ENCODE measurements at regions not wholly inside any gene's neighbourhood (a gene's known extent, or its start where the extent isn't known, plus 50 kb on each side); places are given as distances from the start of the nearest gene placed in this dataset.

- H3K4me1 Mint-ChIP-seq: peaks cover 5% of the 10 kb centered on the region
- ATAC-seq (no peak), DNase-seq (ENCODE audit: low spot score) (no peak)
- H3K36me3 Mint-ChIP-seq: no peaks in the 10 kb centered on the region
- ChIA-PET POLR2A (no interaction called here), CTCF (no interaction called here)
- TF ChIP-seq ZBTB21 (CRISPR knock-in tag; IDR thresholded peaks at IDR 0.05; ENCODE audit: borderline replicate concordance) (no peak), NR3C1 (CRISPR knock-in tag; conservative IDR thresholded peaks at IDR 0.05; ENCODE audit: low read depth) (no peak), FOXJ3 (CRISPR knock-in tag; IDR thresholded peaks at IDR 0.05; ENCODE audit: borderline replicate concordance) (no peak), TCF7 (CRISPR knock-in tag; IDR thresholded peaks at IDR 0.05; ENCODE audit: low read depth) (no peak), NR2C2 (CRISPR knock-in tag; IDR thresholded peaks at IDR 0.05) (no peak), ZNF263 (CRISPR knock-in tag; IDR thresholded peaks at IDR 0.05; ENCODE audit: low read depth) (no peak), AFF4 (CRISPR knock-in tag; IDR thresholded peaks at IDR 0.05; ENCODE audit: borderline replicate concordance) (no peak), SMAD3 (CRISPR knock-in tag; IDR thresholded peaks at IDR 0.05; ENCODE audit: borderline replicate concordance) (no peak), ZNF219 (CRISPR knock-in tag; IDR thresholded peaks at IDR 0.05; ENCODE audit: borderline replicate concordance) (no peak), ELF4 (CRISPR knock-in tag; IDR thresholded peaks at IDR 0.05; ENCODE audit: low read depth) (no peak)
- TF ChIP-seq, protein P1, sequence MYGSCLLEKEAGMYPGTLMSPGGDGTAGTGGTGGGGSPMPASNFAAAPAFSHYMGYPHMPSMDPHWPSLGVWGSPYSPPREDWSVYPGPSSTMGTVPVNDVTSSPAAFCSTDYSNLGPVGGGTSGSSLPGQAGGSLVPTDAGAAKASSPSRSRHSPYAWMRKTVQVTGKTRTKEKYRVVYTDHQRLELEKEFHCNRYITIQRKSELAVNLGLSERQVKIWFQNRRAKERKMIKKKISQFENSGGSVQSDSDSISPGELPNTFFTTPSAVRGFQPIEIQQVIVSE (CRISPR knock-in tag; IDR thresholded peaks at IDR 0.05; ENCODE audit: borderline replicate concordance): no peak
- TF ChIP-seq, protein P2, sequence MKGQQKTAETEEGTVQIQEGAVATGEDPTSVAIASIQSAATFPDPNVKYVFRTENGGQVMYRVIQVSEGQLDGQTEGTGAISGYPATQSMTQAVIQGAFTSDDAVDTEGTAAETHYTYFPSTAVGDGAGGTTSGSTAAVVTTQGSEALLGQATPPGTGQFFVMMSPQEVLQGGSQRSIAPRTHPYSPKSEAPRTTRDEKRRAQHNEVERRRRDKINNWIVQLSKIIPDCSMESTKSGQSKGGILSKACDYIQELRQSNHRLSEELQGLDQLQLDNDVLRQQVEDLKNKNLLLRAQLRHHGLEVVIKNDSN (CRISPR knock-in tag; IDR thresholded peaks at IDR 0.05): no peak
- TF ChIP-seq, protein P3, sequence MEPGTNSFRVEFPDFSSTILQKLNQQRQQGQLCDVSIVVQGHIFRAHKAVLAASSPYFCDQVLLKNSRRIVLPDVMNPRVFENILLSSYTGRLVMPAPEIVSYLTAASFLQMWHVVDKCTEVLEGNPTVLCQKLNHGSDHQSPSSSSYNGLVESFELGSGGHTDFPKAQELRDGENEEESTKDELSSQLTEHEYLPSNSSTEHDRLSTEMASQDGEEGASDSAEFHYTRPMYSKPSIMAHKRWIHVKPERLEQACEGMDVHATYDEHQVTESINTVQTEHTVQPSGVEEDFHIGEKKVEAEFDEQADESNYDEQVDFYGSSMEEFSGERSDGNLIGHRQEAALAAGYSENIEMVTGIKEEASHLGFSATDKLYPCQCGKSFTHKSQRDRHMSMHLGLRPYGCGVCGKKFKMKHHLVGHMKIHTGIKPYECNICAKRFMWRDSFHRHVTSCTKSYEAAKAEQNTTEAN (CRISPR knock-in tag; IDR thresholded peaks at IDR 0.05): no peak
- no peak overlapping the region for H3K27ac Mint-ChIP-seq
- H3K4me3 Mint-ChIP-seq: no peak overlapping the region
- H3K27me3 Mint-ChIP-seq (ENCODE audit: low read depth): no peaks in the 10 kb centered on the region
- H3K9me3 Mint-ChIP-seq: 0 out of 2 replicates have a peak, but pooled peaks cover 3% of the 10 kb centered on the region
Measured at GRCh38 chr5:12071455-12071854, 167.2 kb upstream of the CTNND2 start.

GRCh38 chr5:12023614-12024241, 119.5 kb upstream of the CTNND2 start:
- Mint-ChIP-seq H3K27ac (no peak overlapping the region), H3K4me3 (no peak overlapping the region), H3K36me3 (peaks cover 23% of the 10 kb centered on the region), H3K4me1 (0 out of 2 replicates have a peak, but pooled peaks cover 4% of the 10 kb centered on the region), H3K9me3 (peaks cover 25% of the 10 kb centered on the region), H3K27me3 (ENCODE audit: low read depth) (no peaks in the 10 kb centered on the region)
- TF ChIP-seq ZNF138 (CRISPR knock-in tag; conservative IDR thresholded peaks at IDR 0.05): no peak
- TF ChIP-seq, protein P4, sequence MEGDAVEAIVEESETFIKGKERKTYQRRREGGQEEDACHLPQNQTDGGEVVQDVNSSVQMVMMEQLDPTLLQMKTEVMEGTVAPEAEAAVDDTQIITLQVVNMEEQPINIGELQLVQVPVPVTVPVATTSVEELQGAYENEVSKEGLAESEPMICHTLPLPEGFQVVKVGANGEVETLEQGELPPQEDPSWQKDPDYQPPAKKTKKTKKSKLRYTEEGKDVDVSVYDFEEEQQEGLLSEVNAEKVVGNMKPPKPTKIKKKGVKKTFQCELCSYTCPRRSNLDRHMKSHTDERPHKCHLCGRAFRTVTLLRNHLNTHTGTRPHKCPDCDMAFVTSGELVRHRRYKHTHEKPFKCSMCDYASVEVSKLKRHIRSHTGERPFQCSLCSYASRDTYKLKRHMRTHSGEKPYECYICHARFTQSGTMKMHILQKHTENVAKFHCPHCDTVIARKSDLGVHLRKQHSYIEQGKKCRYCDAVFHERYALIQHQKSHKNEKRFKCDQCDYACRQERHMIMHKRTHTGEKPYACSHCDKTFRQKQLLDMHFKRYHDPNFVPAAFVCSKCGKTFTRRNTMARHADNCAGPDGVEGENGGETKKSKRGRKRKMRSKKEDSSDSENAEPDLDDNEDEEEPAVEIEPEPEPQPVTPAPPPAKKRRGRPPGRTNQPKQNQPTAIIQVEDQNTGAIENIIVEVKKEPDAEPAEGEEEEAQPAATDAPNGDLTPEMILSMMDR (IDR thresholded peaks at IDR 0.05): peak; percentile 44
- no peak for TF ChIP-seq NFYB (CRISPR knock-in tag; conservative IDR thresholded peaks at IDR 0.05; ENCODE audit: low read depth)
- no peak for TF ChIP-seq MYBL2 (CRISPR knock-in tag; IDR thresholded peaks at IDR 0.05)
- no peak for TF ChIP-seq ERG (CRISPR knock-in tag; IDR thresholded peaks at IDR 0.05)
- ChIA-PET CTCF (interaction anchor here (0.6 to 1.4 kb wide), 11 partner anchors 22 to 638 kb away, joined by 3 to 5 read pairs (median 3); no protein-coding TSS in a partner anchor), POLR2A (no interaction called here)
- DNase-seq (ENCODE audit: low spot score) (no peak), ATAC-seq (0 out of 2 replicates have a peak, but pooled peaks have one; percentile 36)

All from WTC11 (cell line).